Activated naive CD8-positive, alpha-beta T cell treated with anti-CD3 and anti-CD28 coated beads, Interleukin-2, amount 50 U/mL, for 24 hours (primary cell): ENCODE measurements at regions not wholly inside any gene's neighbourhood (a gene's known extent, or its start where the extent isn't known, plus 50 kb on each side); places are given as distances from the start of the nearest gene placed in this dataset.

Experiments used
- ATAC-seq: fragments of 150-1000 bp; cut with Tn5 transposase; one replicate; pipeline ENCODE4 v1.10.0; 2021
- DNase-seq: peaks from one replicate; pipeline ENCODE4 v3.0.0; 2021
- H3K27ac Mint-ChIP-seq: one replicate; pipeline ENCODE4 v1.8.0; 2021; ENCODE audit warnings: mild to moderate bottlenecking, mixed read lengths
- H3K27me3 Mint-ChIP-seq: one replicate; pipeline ENCODE4 v1.8.0; 2021; ENCODE audit warnings: mixed read lengths
- H3K36me3 Mint-ChIP-seq: one replicate; pipeline ENCODE4 v1.8.0; 2021; ENCODE audit warnings: low read depth, mixed read lengths
- H3K4me1 Mint-ChIP-seq: one replicate; pipeline ENCODE4 v1.8.0; 2021; ENCODE audit warnings: mixed read lengths
- H3K4me3 Mint-ChIP-seq: one replicate; pipeline ENCODE4 v1.8.0; 2021; ENCODE audit warnings: mild to moderate bottlenecking, moderate library complexity, mixed read lengths
- H3K9me3 Mint-ChIP-seq: one replicate; pipeline ENCODE4 v1.8.0; 2021; ENCODE audit warnings: mixed read lengths

- DNase-seq (no peak), ATAC-seq (no peak)
- H3K27ac Mint-ChIP-seq = no peak overlapping the region
- H3K9me3 Mint-ChIP-seq = no peaks in the 10 kb centered on the region
- peaks cover 44% of the 10 kb centered on the region for H3K27me3 Mint-ChIP-seq
- H3K36me3 Mint-ChIP-seq = no peaks in the 10 kb centered on the region
- no peak overlapping the region for H3K4me3 Mint-ChIP-seq
- no peaks in the 10 kb centered on the region for H3K4me1 Mint-ChIP-seq
Measured at GRCh38 chr20:51204051-51204715, 181.3 kb upstream of the KCNG1 start.

DNA sequence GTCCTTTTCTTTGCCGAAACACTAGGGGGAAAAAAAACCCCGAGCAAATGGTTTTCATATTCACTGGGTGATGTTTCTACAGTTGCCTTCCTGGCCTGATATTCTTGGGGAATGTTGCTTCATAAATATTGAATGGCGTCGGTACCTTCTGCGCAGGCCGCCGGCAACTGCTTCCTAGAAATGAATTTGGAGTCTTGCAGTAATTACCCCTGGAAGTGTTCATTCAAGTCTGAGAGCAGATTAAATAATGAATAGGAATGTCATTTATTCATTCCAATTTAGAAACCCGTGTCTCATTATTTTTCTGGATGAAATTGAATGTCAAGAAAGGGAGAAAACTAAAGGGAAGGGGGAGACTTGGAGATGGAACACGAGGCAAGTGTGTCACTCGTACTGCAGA lies 179.4 kb upstream of the KCNG1 start:
- H3K4me3 Mint-ChIP-seq = no peak overlapping the region
- ATAC-seq = no peak
- no peak overlapping the region for H3K27ac Mint-ChIP-seq
- H3K36me3 Mint-ChIP-seq = no peaks in the 10 kb centered on the region
- no peaks in the 10 kb centered on the region for H3K4me1 Mint-ChIP-seq
- DNase-seq = no peak
- no peaks in the 10 kb centered on the region for H3K9me3 Mint-ChIP-seq
- peaks cover 36% of the 10 kb centered on the region for H3K27me3 Mint-ChIP-seq

DNA sequence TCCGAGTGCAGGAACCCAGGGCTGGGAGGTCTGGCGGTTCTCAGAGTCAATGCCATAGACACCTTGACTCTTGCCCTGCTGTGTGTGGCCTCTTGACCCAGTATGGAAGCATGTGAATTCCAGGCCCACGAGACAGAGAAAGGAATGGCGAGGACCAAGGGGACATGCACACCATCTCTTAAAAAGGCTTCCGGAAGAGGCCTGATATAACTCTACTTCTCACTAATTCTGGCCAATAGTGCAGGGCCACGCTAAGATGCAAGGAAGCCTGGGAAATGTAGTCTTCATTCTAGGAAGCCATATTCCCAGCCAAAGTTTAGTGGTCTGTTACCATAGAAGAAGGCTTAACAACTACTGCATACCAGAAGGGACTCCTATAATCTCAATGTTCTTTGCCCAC lies 177.0 kb upstream of the KCNG1 start:
- H3K4me3 Mint-ChIP-seq = no peak overlapping the region
- no peaks in the 10 kb centered on the region for H3K36me3 Mint-ChIP-seq
- DNase-seq (no peak), ATAC-seq (no peak)
- H3K27me3 Mint-ChIP-seq = peaks cover 35% of the 10 kb centered on the region
- no peaks in the 10 kb centered on the region for H3K4me1 Mint-ChIP-seq
- no peak overlapping the region for H3K27ac Mint-ChIP-seq
- no peaks in the 10 kb centered on the region for H3K9me3 Mint-ChIP-seq

- Mint-ChIP-seq H3K36me3 (no peaks in the 10 kb centered on the region), H3K4me3 (no peak overlapping the region), H3K27ac (no peak overlapping the region), H3K4me1 (no peaks in the 10 kb centered on the region), H3K27me3 (peaks cover 30% of the 10 kb centered on the region), H3K9me3 (no peaks in the 10 kb centered on the region)
- ATAC-seq (no peak), DNase-seq (no peak)
Measured at GRCh38 chr20:51198876-51199523, 176.1 kb upstream of the KCNG1 start.

- no peaks in the 10 kb centered on the region for H3K9me3 Mint-ChIP-seq
- DNase-seq = no peak
- no peak for ATAC-seq
- H3K4me1 Mint-ChIP-seq = no peaks in the 10 kb centered on the region
- H3K27me3 Mint-ChIP-seq = peaks cover 30% of the 10 kb centered on the region
- H3K36me3 Mint-ChIP-seq = no peaks in the 10 kb centered on the region
- no peak overlapping the region for H3K4me3 Mint-ChIP-seq
- no peak overlapping the region for H3K27ac Mint-ChIP-seq
Measured at GRCh38 chr20:51198238-51198637, 175.3 kb upstream of the KCNG1 start.

DNA sequence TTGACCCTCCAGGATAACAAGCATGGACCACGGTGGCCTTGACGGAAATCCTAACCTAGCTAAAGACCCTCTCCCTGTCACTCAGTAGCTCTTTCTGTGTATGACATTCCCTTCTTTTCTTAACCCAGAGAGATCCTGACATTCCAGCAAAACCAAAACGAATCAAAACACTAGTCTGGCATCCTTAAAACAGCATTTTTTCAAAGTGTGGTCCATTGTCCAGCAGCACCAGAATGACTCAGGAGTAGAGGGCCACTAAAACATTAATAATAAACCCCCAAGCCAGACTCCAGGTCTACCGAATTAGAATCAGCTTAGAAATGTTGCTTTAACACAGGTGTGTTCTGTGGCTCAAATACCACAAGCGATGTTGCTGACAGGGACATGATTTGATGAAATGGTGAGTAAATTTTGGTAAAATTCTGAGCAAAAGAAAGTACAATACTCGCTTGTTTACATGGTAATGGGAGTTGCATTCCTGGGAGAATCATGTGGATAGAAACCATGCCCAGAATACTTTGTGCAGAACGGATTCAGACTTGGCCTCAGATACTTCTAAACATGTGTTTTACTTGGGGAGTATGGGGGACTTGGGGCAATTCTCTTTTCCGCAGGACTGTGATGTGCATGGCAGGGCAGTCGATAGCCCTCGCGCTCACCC lies 174.2 kb upstream of the KCNG1 start:
- no peak overlapping the region for H3K27ac Mint-ChIP-seq
- H3K4me3 Mint-ChIP-seq = no peak overlapping the region
- H3K4me1 Mint-ChIP-seq = no peaks in the 10 kb centered on the region
- no peaks in the 10 kb centered on the region for H3K9me3 Mint-ChIP-seq
- H3K27me3 Mint-ChIP-seq = peaks cover 29% of the 10 kb centered on the region
- no peaks in the 10 kb centered on the region for H3K36me3 Mint-ChIP-seq
- no peak for DNase-seq
- no peak for ATAC-seq

- Mint-ChIP-seq H3K27ac (no peak overlapping the region), H3K36me3 (no peaks in the 10 kb centered on the region), H3K4me1 (no peaks in the 10 kb centered on the region), H3K9me3 (no peaks in the 10 kb centered on the region), H3K4me3 (no peak overlapping the region), H3K27me3 (peaks cover 20% of the 10 kb centered on the region)
- no peak for DNase-seq
- ATAC-seq = no peak
Measured at GRCh38 chr20:51195990-51196389, 173.1 kb upstream of the KCNG1 start.

DNA sequence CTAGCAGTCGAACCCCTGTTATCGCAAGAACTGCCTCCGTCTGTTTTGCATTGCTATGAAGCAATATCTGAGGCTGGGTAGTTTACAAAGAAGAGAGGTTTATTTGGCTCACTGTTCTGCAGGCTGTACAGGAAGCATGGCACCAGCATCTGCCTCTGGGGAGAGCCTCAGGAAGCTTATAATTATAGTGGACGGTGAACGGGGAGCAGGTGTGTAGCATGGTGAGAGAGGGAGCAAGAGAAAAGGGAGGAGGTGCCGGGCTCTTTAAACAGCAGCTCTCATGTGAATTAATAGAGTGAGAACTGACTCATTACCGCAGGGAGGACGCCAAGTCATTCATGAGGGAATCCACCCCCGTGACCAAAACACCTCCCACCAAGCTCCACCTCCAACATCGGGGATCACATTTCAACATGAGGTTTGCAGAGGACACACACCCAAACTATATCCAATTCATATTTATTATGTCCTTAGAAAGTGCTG lies 172.6 kb upstream of the KCNG1 start:
- Mint-ChIP-seq H3K4me1 (no peaks in the 10 kb centered on the region), H3K36me3 (no peaks in the 10 kb centered on the region), H3K27ac (no peak overlapping the region), H3K9me3 (no peaks in the 10 kb centered on the region), H3K4me3 (no peak overlapping the region), H3K27me3 (peaks cover 18% of the 10 kb centered on the region)
- ATAC-seq = no peak
- no peak for DNase-seq

GRCh38 chr20:51193066-51193772 lies 170.3 kb upstream of the KCNG1 start:
- Mint-ChIP-seq H3K27me3 (peaks cover 13% of the 10 kb centered on the region), H3K27ac (no peak overlapping the region), H3K9me3 (no peaks in the 10 kb centered on the region), H3K4me1 (no peaks in the 10 kb centered on the region), H3K4me3 (no peak overlapping the region), H3K36me3 (no peaks in the 10 kb centered on the region)
- ATAC-seq = no peak
- no peak for DNase-seq

- Mint-ChIP-seq H3K27me3 (peaks cover 14% of the 10 kb centered on the region), H3K4me3 (no peak overlapping the region), H3K9me3 (no peaks in the 10 kb centered on the region), H3K36me3 (no peaks in the 10 kb centered on the region), H3K4me1 (no peaks in the 10 kb centered on the region), H3K27ac (no peak overlapping the region)
- DNase-seq = no peak
- no peak for ATAC-seq
Measured at GRCh38 chr20:51190783-51191180, 167.9 kb upstream of the KCNG1 start.

DNA sequence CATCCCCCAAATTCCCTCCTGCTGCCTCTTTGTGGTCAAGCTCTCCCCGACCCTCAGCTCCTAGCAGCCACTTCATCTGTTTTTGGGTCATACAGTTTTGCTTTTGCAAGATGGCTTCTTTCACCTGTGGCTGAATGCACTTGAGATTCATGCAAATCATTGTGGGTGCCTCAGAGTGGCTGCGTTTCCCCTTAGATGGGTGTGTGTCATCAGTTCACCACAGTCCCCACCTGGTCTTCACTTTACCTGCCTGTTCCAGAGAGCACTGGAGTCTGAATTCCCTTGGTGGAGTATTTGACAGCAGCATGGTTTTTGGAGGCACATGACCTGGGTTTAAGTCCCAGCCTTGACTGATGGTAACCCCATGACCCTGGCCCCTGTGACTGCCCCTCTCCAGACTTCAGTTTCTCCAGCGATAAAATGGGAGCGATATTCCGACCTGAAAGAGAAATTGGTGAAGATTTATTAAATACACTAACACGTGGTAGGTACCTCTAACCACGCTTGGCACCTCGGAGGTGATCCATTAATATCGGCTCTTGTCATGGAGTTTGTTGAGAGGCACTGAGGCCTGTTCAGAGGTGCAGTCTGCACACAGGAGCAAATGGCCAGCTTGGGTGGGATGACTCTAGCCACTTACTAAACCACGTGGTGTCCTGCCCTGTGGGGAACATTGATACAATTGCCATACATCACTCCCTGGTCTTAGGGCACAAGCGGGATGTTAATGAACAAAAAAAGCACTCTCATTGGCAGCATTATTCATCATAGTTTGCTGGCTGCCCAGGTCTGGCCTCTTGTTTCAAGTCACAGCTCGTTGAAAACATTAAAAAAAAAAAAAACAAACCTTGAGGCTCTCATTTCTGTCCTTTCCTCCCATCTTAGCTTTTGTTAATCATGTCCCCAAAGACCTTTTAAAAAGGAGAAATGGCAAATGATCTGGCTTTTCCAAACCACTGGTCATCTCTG lies 167.2 kb upstream of the KCNG1 start:
- Mint-ChIP-seq H3K27me3 (peaks cover 14% of the 10 kb centered on the region), H3K27ac (no peak overlapping the region), H3K4me1 (no peaks in the 10 kb centered on the region), H3K36me3 (no peaks in the 10 kb centered on the region), H3K9me3 (no peaks in the 10 kb centered on the region), H3K4me3 (no peak overlapping the region)
- ATAC-seq = no peak
- no peak for DNase-seq

GRCh38 chr20:51188941-51189340 lies 166.0 kb upstream of the KCNG1 start:
- H3K27me3 Mint-ChIP-seq = peaks cover 16% of the 10 kb centered on the region
- ATAC-seq (no peak), DNase-seq (no peak)
- H3K4me3 Mint-ChIP-seq = no peak overlapping the region
- no peaks in the 10 kb centered on the region for H3K4me1 Mint-ChIP-seq
- H3K9me3 Mint-ChIP-seq = no peaks in the 10 kb centered on the region
- no peak overlapping the region for H3K27ac Mint-ChIP-seq
- H3K36me3 Mint-ChIP-seq = no peaks in the 10 kb centered on the region

GRCh38 chr20:51187261-51187660 lies 164.4 kb upstream of the KCNG1 start:
- no peak overlapping the region for H3K4me3 Mint-ChIP-seq
- no peaks in the 10 kb centered on the region for H3K4me1 Mint-ChIP-seq
- DNase-seq (no peak), ATAC-seq (no peak)
- no peaks in the 10 kb centered on the region for H3K9me3 Mint-ChIP-seq
- no peaks in the 10 kb centered on the region for H3K36me3 Mint-ChIP-seq
- H3K27ac Mint-ChIP-seq = no peak overlapping the region
- peaks cover 16% of the 10 kb centered on the region for H3K27me3 Mint-ChIP-seq

- ATAC-seq = no peak
- no peaks in the 10 kb centered on the region for H3K36me3 Mint-ChIP-seq
- H3K4me1 Mint-ChIP-seq = no peaks in the 10 kb centered on the region
- no peak for DNase-seq
- peaks cover 23% of the 10 kb centered on the region for H3K27me3 Mint-ChIP-seq
- no peak overlapping the region for H3K4me3 Mint-ChIP-seq
- H3K9me3 Mint-ChIP-seq = no peaks in the 10 kb centered on the region
- H3K27ac Mint-ChIP-seq = no peak overlapping the region
Measured at GRCh38 chr20:51185861-51186260, 163.0 kb upstream of the KCNG1 start.
